C4-2B (cell line): ENCODE measurements at regions not wholly inside any gene's neighbourhood (a gene's known extent, or its start where the extent isn't known, plus 50 kb on each side); places are given as distances from the start of the nearest gene placed in this dataset.

Source experiments
- ZFX ChIP-seq: fragments of 450-650 bp; IDR thresholded peaks from 2 replicates; pipeline ENCODE4 v1.6.1; 2017
- TF ChIP-seq, protein P1 (sequence below): fragments of 450-650 bp; conservative IDR thresholded peaks from 2 replicates; pipeline ENCODE4 v1.5.1; 2017; ENCODE audit warnings: mild to moderate bottlenecking

DNA sequence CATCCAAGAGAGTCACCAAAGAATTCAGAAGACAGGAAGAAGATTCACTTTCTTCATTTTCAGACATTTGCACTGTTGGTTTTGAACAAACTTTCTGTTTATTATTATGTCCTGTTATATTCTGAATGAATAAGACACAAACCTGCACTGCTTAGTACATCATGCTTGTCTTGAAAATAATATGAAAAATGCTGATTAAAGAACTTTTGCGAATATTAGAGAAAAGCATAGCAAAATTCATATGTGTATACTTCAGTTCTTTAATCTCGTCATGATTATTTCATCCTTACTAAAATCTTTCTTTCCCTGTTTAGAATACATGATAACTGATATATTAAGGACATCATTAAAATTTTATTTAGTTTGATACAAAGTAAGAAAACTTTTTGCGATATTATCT lies 504.1 kb downstream of the POM121L12 start:
- TF ChIP-seq, protein P1, sequence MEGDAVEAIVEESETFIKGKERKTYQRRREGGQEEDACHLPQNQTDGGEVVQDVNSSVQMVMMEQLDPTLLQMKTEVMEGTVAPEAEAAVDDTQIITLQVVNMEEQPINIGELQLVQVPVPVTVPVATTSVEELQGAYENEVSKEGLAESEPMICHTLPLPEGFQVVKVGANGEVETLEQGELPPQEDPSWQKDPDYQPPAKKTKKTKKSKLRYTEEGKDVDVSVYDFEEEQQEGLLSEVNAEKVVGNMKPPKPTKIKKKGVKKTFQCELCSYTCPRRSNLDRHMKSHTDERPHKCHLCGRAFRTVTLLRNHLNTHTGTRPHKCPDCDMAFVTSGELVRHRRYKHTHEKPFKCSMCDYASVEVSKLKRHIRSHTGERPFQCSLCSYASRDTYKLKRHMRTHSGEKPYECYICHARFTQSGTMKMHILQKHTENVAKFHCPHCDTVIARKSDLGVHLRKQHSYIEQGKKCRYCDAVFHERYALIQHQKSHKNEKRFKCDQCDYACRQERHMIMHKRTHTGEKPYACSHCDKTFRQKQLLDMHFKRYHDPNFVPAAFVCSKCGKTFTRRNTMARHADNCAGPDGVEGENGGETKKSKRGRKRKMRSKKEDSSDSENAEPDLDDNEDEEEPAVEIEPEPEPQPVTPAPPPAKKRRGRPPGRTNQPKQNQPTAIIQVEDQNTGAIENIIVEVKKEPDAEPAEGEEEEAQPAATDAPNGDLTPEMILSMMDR: no peak
- no peak for TF ChIP-seq ZFX
